HG02973 (cell line): ENCODE measurements at regions not wholly inside any gene's neighbourhood (a gene's known extent, or its start where the extent isn't known, plus 50 kb on each side); places are given as distances from the start of the nearest gene placed in this dataset.
"Not testable (repeated sequence)": the region's sequence is repeated elsewhere in the genome, so short reads cannot be mapped to it uniquely, and the experiment has no call there.

ENCODE experiments used
- ATAC-seq: cut with Tn5 transposase; IDR thresholded peaks from one replicate; pipeline ENCODE4 v1.9.1; 2021; ENCODE audit warnings: moderate library complexity; ENCODE audit not compliant: unreplicated experiment

GRCh38 chr20:5492937-5493336 is 117.9 kb downstream of the GPCPD1 start:
- no peak for ATAC-seq

GRCh38 chr20:5491455-5491854 is 119.4 kb downstream of the GPCPD1 start:
- ATAC-seq: no peak

- ATAC-seq: no peak
Measured at GRCh38 chr20:5489601-5490000, 121.2 kb downstream of the GPCPD1 start.

GRCh38 chr20:5488823-5489222 is 122.0 kb downstream of the GPCPD1 start:
- no peak for ATAC-seq

- ATAC-seq: no peak
Measured at GRCh38 chr20:5486377-5487054, 124.3 kb downstream of the GPCPD1 start.

GRCh38 chr20:5484926-5485325 is 125.9 kb downstream of the GPCPD1 start:
- ATAC-seq: no peak

GRCh38 chr20:5484346-5484745 is 126.5 kb downstream of the GPCPD1 start:
- ATAC-seq: no peak

GRCh38 chr20:5482791-5483190 is 128.0 kb downstream of the GPCPD1 start:
- ATAC-seq: no peak

GRCh38 chr20:5481872-5482271 is 128.9 kb downstream of the GPCPD1 start:
- ATAC-seq: no peak

- no peak for ATAC-seq
Measured at GRCh38 chr20:5480824-5481600, 129.8 kb downstream of the GPCPD1 start.

- no peak for ATAC-seq
Measured at GRCh38 chr20:5474646-5475550, 135.9 kb downstream of the GPCPD1 start.

GRCh38 chr20:5471866-5472265 is 138.9 kb downstream of the GPCPD1 start:
- ATAC-seq: not testable (repeated sequence)

- ATAC-seq: no peak
Measured at GRCh38 chr20:5471368-5471767, 139.4 kb downstream of the GPCPD1 start.

GRCh38 chr20:5470943-5471342 is 139.9 kb downstream of the GPCPD1 start:
- no peak for ATAC-seq

GRCh38 chr20:5470458-5470857 is 140.3 kb downstream of the GPCPD1 start:
- ATAC-seq: no peak

- no peak for ATAC-seq
Measured at GRCh38 chr20:5469111-5469510, 141.7 kb downstream of the GPCPD1 start.

- ATAC-seq: no peak
Measured at GRCh38 chr20:5467086-5467485, 143.7 kb downstream of the GPCPD1 start.

- ATAC-seq: no peak
Measured at GRCh38 chr20:5465604-5465927, 145.2 kb downstream of the GPCPD1 start.

GRCh38 chr20:5464901-5465603 is 145.8 kb downstream of the GPCPD1 start:
- no peak for ATAC-seq

GRCh38 chr20:5463007-5463686 is 146.4 kb upstream of the PROKR2 start:
- ATAC-seq: no peak
